ENCODE measurements at regions not wholly inside any gene's neighbourhood (a gene's known extent, or its start where the extent isn't known, plus 50 kb on each side); places are given as distances from the start of the nearest gene placed in this dataset.

DNA sequence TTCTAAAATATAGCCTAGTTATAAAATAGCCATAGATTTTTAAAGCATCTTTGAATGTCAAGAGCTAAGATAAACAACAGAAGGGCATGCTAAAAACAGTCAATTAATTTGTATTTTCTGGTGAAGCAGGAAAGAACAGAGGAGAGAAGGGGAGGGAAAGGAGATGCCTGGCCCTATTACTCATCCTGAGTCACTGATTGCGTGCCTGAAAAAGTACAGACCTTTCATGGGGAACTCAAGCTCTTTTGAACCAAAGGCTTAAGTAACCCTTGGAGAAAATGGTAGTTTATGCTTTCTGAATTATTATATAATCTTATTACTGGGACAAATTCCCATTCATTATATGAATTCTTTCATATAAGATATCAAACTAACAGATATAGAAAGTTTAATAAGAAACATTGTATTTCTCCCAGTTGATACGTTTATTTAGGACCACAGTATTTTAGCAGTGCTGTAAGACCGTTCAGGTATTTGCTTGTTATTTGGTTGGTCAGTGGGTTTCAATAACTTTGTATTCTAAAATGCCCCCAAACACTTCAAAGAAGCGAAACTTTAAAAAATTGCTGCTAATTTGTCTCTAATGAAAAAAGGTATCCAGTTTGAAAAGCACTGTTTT lies 151.3 kb downstream of the HGF start (continued):
- TF ChIP-seq GTF2I (CRISPR knock-in tag; conservative IDR thresholded peaks at IDR 0.05) (no peak), ZNF317 (CRISPR knock-in tag; IDR thresholded peaks at IDR 0.05; ENCODE audit: borderline replicate concordance, low read depth) (no peak)
- TF ChIP-seq, protein P1, sequence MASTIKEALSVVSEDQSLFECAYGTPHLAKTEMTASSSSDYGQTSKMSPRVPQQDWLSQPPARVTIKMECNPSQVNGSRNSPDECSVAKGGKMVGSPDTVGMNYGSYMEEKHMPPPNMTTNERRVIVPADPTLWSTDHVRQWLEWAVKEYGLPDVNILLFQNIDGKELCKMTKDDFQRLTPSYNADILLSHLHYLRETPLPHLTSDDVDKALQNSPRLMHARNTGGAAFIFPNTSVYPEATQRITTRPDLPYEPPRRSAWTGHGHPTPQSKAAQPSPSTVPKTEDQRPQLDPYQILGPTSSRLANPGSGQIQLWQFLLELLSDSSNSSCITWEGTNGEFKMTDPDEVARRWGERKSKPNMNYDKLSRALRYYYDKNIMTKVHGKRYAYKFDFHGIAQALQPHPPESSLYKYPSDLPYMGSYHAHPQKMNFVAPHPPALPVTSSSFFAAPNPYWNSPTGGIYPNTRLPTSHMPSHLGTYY (CRISPR knock-in tag; IDR thresholded peaks at IDR 0.05), result no peak
- TF ChIP-seq, protein P2, sequence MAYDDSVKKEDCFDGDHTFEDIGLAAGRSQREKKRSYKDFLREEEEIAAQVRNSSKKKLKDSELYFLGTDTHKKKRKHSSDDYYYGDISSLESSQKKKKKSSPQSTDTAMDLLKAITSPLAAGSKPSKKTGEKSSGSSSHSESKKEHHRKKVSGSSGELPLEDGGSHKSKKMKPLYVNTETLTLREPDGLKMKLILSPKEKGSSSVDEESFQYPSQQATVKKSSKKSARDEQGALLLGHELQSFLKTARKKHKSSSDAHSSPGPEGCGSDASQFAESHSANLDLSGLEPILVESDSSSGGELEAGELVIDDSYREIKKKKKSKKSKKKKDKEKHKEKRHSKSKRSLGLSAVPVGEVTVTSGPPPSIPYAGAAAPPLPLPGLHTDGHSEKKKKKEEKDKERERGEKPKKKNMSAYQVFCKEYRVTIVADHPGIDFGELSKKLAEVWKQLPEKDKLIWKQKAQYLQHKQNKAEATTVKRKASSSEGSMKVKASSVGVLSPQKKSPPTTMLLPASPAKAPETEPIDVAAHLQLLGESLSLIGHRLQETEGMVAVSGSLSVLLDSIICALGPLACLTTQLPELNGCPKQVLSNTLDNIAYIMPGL (CRISPR knock-in tag; IDR thresholded peaks at IDR 0.05), result no peak
- TF ChIP-seq, protein P3, sequence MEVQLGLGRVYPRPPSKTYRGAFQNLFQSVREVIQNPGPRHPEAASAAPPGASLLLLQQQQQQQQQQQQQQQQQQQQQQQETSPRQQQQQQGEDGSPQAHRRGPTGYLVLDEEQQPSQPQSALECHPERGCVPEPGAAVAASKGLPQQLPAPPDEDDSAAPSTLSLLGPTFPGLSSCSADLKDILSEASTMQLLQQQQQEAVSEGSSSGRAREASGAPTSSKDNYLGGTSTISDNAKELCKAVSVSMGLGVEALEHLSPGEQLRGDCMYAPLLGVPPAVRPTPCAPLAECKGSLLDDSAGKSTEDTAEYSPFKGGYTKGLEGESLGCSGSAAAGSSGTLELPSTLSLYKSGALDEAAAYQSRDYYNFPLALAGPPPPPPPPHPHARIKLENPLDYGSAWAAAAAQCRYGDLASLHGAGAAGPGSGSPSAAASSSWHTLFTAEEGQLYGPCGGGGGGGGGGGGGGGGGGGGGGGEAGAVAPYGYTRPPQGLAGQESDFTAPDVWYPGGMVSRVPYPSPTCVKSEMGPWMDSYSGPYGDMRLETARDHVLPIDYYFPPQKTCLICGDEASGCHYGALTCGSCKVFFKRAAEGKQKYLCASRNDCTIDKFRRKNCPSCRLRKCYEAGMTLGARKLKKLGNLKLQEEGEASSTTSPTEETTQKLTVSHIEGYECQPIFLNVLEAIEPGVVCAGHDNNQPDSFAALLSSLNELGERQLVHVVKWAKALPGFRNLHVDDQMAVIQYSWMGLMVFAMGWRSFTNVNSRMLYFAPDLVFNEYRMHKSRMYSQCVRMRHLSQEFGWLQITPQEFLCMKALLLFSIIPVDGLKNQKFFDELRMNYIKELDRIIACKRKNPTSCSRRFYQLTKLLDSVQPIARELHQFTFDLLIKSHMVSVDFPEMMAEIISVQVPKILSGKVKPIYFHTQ (CRISPR knock-in tag; IDR thresholded peaks at IDR 0.05), result no peak

DNA sequence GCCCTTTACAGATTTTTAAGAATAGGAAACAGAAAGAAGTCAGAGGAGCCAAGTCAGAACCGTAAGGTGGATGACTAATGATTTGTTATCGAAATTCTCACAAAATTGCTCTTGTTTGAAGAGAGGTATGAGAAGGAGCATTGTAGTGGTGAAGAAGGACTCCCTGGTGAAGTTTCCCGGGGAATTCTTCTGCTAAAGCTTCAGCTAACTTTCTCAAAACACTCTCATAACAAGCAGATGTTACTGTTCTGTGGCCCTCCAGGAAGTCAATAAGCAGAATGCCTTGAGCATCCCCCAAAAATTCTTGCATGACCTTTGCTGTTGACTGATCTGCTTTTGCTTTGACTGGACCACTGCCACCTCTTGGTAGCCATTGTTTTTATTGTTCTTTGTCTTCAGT lies 152.9 kb downstream of the HGF start:
- H3K4me1 Mint-ChIP-seq, result no peaks in the 10 kb centered on the region
- POLR2A ChIA-PET, result no interaction called here
- no peak for DNase-seq (ENCODE audit: low spot score)

More for the DNA sequence above, 152.9 kb downstream of the HGF start:
- Mint-ChIP-seq H3K4me3 (no peak overlapping the region), H3K9me3 (no peaks in the 10 kb centered on the region), H3K27ac (no peak overlapping the region), H3K36me3 (no peaks in the 10 kb centered on the region), H3K27me3 (ENCODE audit: low read depth) (no peaks in the 10 kb centered on the region)
- TF ChIP-seq, protein P4, sequence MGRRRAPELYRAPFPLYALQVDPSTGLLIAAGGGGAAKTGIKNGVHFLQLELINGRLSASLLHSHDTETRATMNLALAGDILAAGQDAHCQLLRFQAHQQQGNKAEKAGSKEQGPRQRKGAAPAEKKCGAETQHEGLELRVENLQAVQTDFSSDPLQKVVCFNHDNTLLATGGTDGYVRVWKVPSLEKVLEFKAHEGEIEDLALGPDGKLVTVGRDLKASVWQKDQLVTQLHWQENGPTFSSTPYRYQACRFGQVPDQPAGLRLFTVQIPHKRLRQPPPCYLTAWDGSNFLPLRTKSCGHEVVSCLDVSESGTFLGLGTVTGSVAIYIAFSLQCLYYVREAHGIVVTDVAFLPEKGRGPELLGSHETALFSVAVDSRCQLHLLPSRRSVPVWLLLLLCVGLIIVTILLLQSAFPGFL (CRISPR knock-in tag; IDR thresholded peaks at IDR 0.05; ENCODE audit: borderline replicate concordance), result no peak
- TF ChIP-seq FOXP1 (CRISPR knock-in tag; IDR thresholded peaks at IDR 0.05; ENCODE audit: borderline replicate concordance), result no peak
- no peak for TF ChIP-seq NFE2L1 (CRISPR knock-in tag; IDR thresholded peaks at IDR 0.05)
- TF ChIP-seq, protein P5, sequence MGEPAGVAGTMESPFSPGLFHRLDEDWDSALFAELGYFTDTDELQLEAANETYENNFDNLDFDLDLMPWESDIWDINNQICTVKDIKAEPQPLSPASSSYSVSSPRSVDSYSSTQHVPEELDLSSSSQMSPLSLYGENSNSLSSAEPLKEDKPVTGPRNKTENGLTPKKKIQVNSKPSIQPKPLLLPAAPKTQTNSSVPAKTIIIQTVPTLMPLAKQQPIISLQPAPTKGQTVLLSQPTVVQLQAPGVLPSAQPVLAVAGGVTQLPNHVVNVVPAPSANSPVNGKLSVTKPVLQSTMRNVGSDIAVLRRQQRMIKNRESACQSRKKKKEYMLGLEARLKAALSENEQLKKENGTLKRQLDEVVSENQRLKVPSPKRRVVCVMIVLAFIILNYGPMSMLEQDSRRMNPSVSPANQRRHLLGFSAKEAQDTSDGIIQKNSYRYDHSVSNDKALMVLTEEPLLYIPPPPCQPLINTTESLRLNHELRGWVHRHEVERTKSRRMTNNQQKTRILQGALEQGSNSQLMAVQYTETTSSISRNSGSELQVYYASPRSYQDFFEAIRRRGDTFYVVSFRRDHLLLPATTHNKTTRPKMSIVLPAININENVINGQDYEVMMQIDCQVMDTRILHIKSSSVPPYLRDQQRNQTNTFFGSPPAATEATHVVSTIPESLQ (CRISPR knock-in tag; IDR thresholded peaks at IDR 0.05), result no peak
- TF ChIP-seq, protein P6, sequence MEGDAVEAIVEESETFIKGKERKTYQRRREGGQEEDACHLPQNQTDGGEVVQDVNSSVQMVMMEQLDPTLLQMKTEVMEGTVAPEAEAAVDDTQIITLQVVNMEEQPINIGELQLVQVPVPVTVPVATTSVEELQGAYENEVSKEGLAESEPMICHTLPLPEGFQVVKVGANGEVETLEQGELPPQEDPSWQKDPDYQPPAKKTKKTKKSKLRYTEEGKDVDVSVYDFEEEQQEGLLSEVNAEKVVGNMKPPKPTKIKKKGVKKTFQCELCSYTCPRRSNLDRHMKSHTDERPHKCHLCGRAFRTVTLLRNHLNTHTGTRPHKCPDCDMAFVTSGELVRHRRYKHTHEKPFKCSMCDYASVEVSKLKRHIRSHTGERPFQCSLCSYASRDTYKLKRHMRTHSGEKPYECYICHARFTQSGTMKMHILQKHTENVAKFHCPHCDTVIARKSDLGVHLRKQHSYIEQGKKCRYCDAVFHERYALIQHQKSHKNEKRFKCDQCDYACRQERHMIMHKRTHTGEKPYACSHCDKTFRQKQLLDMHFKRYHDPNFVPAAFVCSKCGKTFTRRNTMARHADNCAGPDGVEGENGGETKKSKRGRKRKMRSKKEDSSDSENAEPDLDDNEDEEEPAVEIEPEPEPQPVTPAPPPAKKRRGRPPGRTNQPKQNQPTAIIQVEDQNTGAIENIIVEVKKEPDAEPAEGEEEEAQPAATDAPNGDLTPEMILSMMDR (IDR thresholded peaks at IDR 0.05), result no peak
- TF ChIP-seq ETV6 (CRISPR knock-in tag; IDR thresholded peaks at IDR 0.05), result no peak
- TF ChIP-seq NFYB (CRISPR knock-in tag; conservative IDR thresholded peaks at IDR 0.05; ENCODE audit: low read depth), result no peak
- TF ChIP-seq GABPB1 (CRISPR knock-in tag; IDR thresholded peaks at IDR 0.05), result no peak
- TF ChIP-seq SMAD4 (CRISPR knock-in tag; IDR thresholded peaks at IDR 0.05), result no peak
- TF ChIP-seq, protein P7, sequence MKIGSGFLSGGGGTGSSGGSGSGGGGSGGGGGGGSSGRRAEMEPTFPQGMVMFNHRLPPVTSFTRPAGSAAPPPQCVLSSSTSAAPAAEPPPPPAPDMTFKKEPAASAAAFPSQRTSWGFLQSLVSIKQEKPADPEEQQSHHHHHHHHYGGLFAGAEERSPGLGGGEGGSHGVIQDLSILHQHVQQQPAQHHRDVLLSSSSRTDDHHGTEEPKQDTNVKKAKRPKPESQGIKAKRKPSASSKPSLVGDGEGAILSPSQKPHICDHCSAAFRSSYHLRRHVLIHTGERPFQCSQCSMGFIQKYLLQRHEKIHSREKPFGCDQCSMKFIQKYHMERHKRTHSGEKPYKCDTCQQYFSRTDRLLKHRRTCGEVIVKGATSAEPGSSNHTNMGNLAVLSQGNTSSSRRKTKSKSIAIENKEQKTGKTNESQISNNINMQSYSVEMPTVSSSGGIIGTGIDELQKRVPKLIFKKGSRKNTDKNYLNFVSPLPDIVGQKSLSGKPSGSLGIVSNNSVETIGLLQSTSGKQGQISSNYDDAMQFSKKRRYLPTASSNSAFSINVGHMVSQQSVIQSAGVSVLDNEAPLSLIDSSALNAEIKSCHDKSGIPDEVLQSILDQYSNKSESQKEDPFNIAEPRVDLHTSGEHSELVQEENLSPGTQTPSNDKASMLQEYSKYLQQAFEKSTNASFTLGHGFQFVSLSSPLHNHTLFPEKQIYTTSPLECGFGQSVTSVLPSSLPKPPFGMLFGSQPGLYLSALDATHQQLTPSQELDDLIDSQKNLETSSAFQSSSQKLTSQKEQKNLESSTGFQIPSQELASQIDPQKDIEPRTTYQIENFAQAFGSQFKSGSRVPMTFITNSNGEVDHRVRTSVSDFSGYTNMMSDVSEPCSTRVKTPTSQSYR (CRISPR knock-in tag; IDR thresholded peaks at IDR 0.05), result no peak
- ATAC-seq, result no peak
- CTCF ChIA-PET, result no interaction called here
